Caco-2 (cell line): ENCODE measurements at regions not wholly inside any gene's neighbourhood (a gene's known extent, or its start where the extent isn't known, plus 50 kb on each side); places are given as distances from the start of the nearest gene placed in this dataset.
"Not testable (repeated sequence)": the region's sequence is repeated elsewhere in the genome, so short reads cannot be mapped to it uniquely, and the experiment has no call there.

ENCODE experiments used
- BruUV-seq: library from RNA; stranded (reverse); fragments of 400-500 nt; replicated peaks from 2 replicates; lab custom pipeline; 2021; lab: Mats Ljungman, UMichigan
- CTCF ChIA-PET: fragments of 300-600 bp; sonication (Branson Sonifier 250); formaldehyde crosslinking; loops from one replicate; lab custom pipeline; 2022; ENCODE audit warnings: antibody characterized with exemption; lab: Charles Lee
- POLR2A ChIA-PET: fragments of 300-600 bp; sonication (Branson Sonifier 250); formaldehyde crosslinking; loops from one replicate; lab custom pipeline; 2022; ENCODE audit warnings: antibody characterized with exemption; lab: Charles Lee
- DNase-seq, 2 experiments: peaks; one replicate each; pipeline versions ENCODE4 v3.0.0 to v3.0.0-alpha.2; 2020 to 2022
- H3K27me3 ChIP-seq: replicated peaks from 2 replicates; pipeline ENCODE4 v1.6.0; 2011; ENCODE audit warnings: low read length; ENCODE audit not compliant: control insufficient read depth, insufficient read depth
- H3K36me3 ChIP-seq: 2 replicates; pipeline ENCODE4 v1.5.1; 2011; ENCODE audit warnings: low read length; ENCODE audit not compliant: control insufficient read depth, insufficient read depth
- H3K4me1 ChIP-seq: fragments of 250-450 bp; sonication (Bioruptor Pico); 2 replicates; pipeline ENCODE4 v1.5.1; 2020; ENCODE audit warnings: mild to moderate bottlenecking
- H3K4me3 ChIP-seq: 2 replicates; pipeline ENCODE4 v1.5.1; 2011; ENCODE audit warnings: low read depth, mild to moderate bottlenecking, control low read depth, low read length
- H3K9me3 ChIP-seq: fragments of 250-450 bp; sonication (Bioruptor Pico); 2 replicates; pipeline ENCODE4 v1.5.1; 2020; ENCODE audit warnings: mild to moderate bottlenecking, moderate library complexity
- H3K27ac Mint-ChIP-seq: one replicate; pipeline ENCODE4 v1.8.0; 2022; ENCODE audit warnings: mixed read lengths; ENCODE audit not compliant: unreplicated experiment
- H3K27me3 Mint-ChIP-seq: one replicate; pipeline ENCODE4 v1.8.0; 2022; ENCODE audit warnings: mixed read lengths; ENCODE audit not compliant: insufficient read depth, unreplicated experiment
- H3K36me3 Mint-ChIP-seq: one replicate; pipeline ENCODE4 v1.8.0; 2022; ENCODE audit warnings: mild to moderate bottlenecking, mixed read lengths; ENCODE audit not compliant: insufficient read depth, unreplicated experiment
- H3K4me1 Mint-ChIP-seq: one replicate; pipeline ENCODE4 v1.8.0; 2022; ENCODE audit warnings: low read depth, mixed read lengths; ENCODE audit not compliant: unreplicated experiment
- H3K4me3 Mint-ChIP-seq: one replicate; pipeline ENCODE4 v1.8.0; 2022; ENCODE audit warnings: mild to moderate bottlenecking, moderate library complexity, mixed read lengths; ENCODE audit not compliant: unreplicated experiment
- H3K9me3 Mint-ChIP-seq: one replicate; pipeline ENCODE4 v1.8.0; 2022; ENCODE audit warnings: mixed read lengths; ENCODE audit not compliant: unreplicated experiment
- intact Hi-C: fragments of 100-400 bp; cut with micrococcal nuclease; formaldehyde crosslinking; loops from one replicate; pipeline ENCODE4 v1.10.0; 2022; ENCODE audit not compliant: unreplicated experiment
- TF ChIP-seq, protein P1 (sequence below), 2 experiments: fragments of 200-600 bp in 1 of 2; IDR thresholded peaks; 1 replicate in 1 of 2; 2 replicates in 1 of 2; pipeline versions ENCODE4 v1.5.1 to v1.8.0; 2011 to 2022; ENCODE audit warnings: antibody characterized with exemption in 1 of 2, control low read depth in 1 of 2, inconsistent platforms in 1 of 2, low read depth in 1 of 2, low read length in 1 of 2, mild to moderate bottlenecking in 1 of 2, moderate library complexity in 1 of 2; ENCODE audit not compliant: insufficient read depth in 1 of 2, severe bottlenecking in 1 of 2, unreplicated experiment in 1 of 2

DNA sequence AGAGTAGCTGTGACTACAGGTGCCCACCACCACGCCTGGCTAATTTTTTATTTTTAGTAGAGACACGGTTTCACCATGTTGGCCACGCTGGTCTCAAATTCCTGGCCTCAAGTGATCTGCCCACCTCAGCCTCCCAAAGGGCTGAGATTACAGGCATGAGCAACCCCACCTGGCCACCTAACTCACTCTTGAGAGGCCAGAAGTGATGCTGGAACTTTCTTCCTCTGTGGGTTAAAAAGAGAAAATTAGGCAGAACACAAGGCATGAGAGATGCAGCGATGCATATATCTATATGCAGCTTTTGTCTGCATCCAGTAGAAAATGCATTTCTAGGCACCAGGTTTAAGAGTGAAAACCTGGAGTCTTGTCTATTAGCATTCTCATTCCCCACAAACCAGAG, 100.2 kb upstream of the CLEC6A start:
- H3K27ac Mint-ChIP-seq, DNase-seq, BruUV-seq, H3K36me3 ChIP-seq, H3K27me3 ChIP-seq, H3K4me3 Mint-ChIP-seq, H3K9me3 Mint-ChIP-seq, H3K36me3 Mint-ChIP-seq, H3K9me3 ChIP-seq, CTCF ChIA-PET, H3K4me3 ChIP-seq, H3K4me1 Mint-ChIP-seq, intact Hi-C loops, POLR2A ChIA-PET, H3K4me1 ChIP-seq: not testable (repeated sequence)
- H3K27me3 Mint-ChIP-seq, result peaks cover 46% of the 10 kb centered on the region

DNA sequence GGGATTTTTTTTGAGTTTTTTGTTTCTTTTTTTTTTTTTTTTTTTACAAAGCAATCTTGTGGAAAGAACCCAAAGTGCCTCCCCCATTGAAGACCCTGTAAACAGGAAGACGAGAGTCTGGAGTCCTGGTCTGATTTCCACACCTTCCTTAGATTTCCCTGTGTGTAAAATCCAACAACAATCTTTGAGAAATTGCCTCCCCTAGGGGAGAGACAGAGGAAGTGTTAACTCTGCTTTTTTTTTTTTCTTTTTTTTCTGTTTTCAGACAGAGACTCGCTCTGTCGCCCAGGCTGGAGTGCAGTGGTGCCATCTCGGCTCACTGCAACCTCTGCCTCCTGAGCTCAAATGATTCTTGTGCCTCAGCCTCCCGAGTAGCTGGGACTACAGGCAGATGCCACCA, 82.0 kb upstream of the CLEC6A start:
- H3K4me3 ChIP-seq, POLR2A ChIA-PET, H3K9me3 Mint-ChIP-seq, H3K4me1 Mint-ChIP-seq, H3K27me3 ChIP-seq, H3K4me1 ChIP-seq, H3K27ac Mint-ChIP-seq, H3K9me3 ChIP-seq, H3K4me3 Mint-ChIP-seq, intact Hi-C loops, BruUV-seq, H3K36me3 ChIP-seq, H3K36me3 Mint-ChIP-seq: not testable (repeated sequence)
- TF ChIP-seq, protein P1, sequence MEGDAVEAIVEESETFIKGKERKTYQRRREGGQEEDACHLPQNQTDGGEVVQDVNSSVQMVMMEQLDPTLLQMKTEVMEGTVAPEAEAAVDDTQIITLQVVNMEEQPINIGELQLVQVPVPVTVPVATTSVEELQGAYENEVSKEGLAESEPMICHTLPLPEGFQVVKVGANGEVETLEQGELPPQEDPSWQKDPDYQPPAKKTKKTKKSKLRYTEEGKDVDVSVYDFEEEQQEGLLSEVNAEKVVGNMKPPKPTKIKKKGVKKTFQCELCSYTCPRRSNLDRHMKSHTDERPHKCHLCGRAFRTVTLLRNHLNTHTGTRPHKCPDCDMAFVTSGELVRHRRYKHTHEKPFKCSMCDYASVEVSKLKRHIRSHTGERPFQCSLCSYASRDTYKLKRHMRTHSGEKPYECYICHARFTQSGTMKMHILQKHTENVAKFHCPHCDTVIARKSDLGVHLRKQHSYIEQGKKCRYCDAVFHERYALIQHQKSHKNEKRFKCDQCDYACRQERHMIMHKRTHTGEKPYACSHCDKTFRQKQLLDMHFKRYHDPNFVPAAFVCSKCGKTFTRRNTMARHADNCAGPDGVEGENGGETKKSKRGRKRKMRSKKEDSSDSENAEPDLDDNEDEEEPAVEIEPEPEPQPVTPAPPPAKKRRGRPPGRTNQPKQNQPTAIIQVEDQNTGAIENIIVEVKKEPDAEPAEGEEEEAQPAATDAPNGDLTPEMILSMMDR (IDR thresholded peaks at IDR 0.05; ENCODE audit: insufficient read depth in 1 of 2, low read depth in 1 of 2, low read length in 1 of 2, severe bottlenecking in 1 of 2, unreplicated experiment in 1 of 2), result peak; percentile 61 to 64
- peak in 1 of 2 experiments; percentile 33 for DNase-seq
- peaks cover 12% of the 10 kb centered on the region for H3K27me3 Mint-ChIP-seq
- CTCF ChIA-PET, result interaction anchor here (0.7 kb wide), 1 partner anchor 196 kb away, joined by 6 read pairs; no protein-coding TSS in a partner anchor

DNA sequence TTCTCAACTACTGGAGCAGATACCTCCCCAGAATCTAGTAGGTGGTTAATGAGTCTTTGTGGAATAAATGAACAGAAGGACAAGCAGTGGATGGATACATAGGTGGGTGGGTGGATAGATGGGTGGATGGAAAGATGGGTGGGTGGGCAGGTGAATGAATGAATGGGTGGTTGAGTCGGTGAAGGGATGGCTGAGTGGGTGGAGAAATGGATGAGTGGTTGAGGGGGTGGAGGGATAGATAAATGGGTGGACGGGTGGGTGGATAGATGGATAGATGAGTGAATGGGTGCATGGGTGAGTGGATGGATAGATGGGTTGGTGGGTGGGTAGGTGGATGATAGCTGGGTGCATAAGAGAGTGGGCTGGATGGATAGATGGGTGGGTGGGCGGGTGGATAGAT, 80.6 kb upstream of the CLEC6A start:
- intact Hi-C loops, BruUV-seq, H3K9me3 ChIP-seq, H3K4me3 Mint-ChIP-seq, CTCF ChIA-PET, H3K9me3 Mint-ChIP-seq, H3K27ac Mint-ChIP-seq, H3K36me3 Mint-ChIP-seq, H3K4me1 Mint-ChIP-seq, H3K27me3 ChIP-seq, H3K4me3 ChIP-seq, H3K4me1 ChIP-seq, DNase-seq, H3K36me3 ChIP-seq, POLR2A ChIA-PET: not testable (repeated sequence)
- H3K27me3 Mint-ChIP-seq, result peaks cover 22% of the 10 kb centered on the region

- H3K36me3 Mint-ChIP-seq, CTCF ChIA-PET, H3K27ac Mint-ChIP-seq, H3K9me3 Mint-ChIP-seq, H3K4me1 Mint-ChIP-seq, POLR2A ChIA-PET, H3K4me1 ChIP-seq, intact Hi-C loops, H3K4me3 Mint-ChIP-seq, BruUV-seq, H3K4me3 ChIP-seq, H3K36me3 ChIP-seq, H3K9me3 ChIP-seq, DNase-seq, H3K27me3 ChIP-seq: not testable (repeated sequence)
- H3K27me3 Mint-ChIP-seq, result peaks cover 28% of the 10 kb centered on the region
Observed at GRCh38 chr12:8377756-8378155, 78.0 kb upstream of the CLEC6A start.

GRCh38 chr12:8382556-8382955, 73.2 kb upstream of the CLEC6A start:
- DNase-seq, H3K9me3 Mint-ChIP-seq, H3K4me3 Mint-ChIP-seq, H3K9me3 ChIP-seq, H3K36me3 Mint-ChIP-seq, H3K4me3 ChIP-seq, POLR2A ChIA-PET, H3K4me1 Mint-ChIP-seq, H3K4me1 ChIP-seq, H3K36me3 ChIP-seq, intact Hi-C loops, H3K27me3 ChIP-seq, BruUV-seq, CTCF ChIA-PET, H3K27ac Mint-ChIP-seq: not testable (repeated sequence)
- H3K27me3 Mint-ChIP-seq, result peaks cover 24% of the 10 kb centered on the region

- POLR2A ChIA-PET, H3K4me1 Mint-ChIP-seq, DNase-seq, H3K9me3 Mint-ChIP-seq, BruUV-seq, H3K36me3 Mint-ChIP-seq, H3K27me3 ChIP-seq, intact Hi-C loops, CTCF ChIA-PET, H3K4me3 Mint-ChIP-seq, H3K4me1 ChIP-seq, H3K9me3 ChIP-seq, H3K36me3 ChIP-seq, H3K27ac Mint-ChIP-seq, H3K4me3 ChIP-seq: not testable (repeated sequence)
- peaks cover 23% of the 10 kb centered on the region for H3K27me3 Mint-ChIP-seq
Observed at GRCh38 chr12:8384686-8385085, 71.1 kb upstream of the CLEC6A start.
